GM20000 (cell line): ENCODE measurements at regions not wholly inside any gene's neighbourhood (a gene's known extent, or its start where the extent isn't known, plus 50 kb on each side); places are given as distances from the start of the nearest gene placed in this dataset.
"Not testable (repeated sequence)": the region's sequence is repeated elsewhere in the genome, so short reads cannot be mapped to it uniquely, and the experiment has no call there.

Source experiments
- DNase-seq: peaks from one replicate; pipeline ENCODE4 v3.0.0; 2012; ENCODE audit warnings: low spot score
- CTCF ChIP-seq: IDR thresholded peaks from 2 replicates; pipeline ENCODE4 v1.5.1; 2012; ENCODE audit warnings: mild to moderate bottlenecking, control low read depth; ENCODE audit errors: extremely low read depth, missing control alignments

- no peak for TF ChIP-seq CTCF
- no peak for DNase-seq
These were observed 133.2 kb downstream of the NPIPB5 start for GRCh38 chr16:22643886-22644285.

DNA sequence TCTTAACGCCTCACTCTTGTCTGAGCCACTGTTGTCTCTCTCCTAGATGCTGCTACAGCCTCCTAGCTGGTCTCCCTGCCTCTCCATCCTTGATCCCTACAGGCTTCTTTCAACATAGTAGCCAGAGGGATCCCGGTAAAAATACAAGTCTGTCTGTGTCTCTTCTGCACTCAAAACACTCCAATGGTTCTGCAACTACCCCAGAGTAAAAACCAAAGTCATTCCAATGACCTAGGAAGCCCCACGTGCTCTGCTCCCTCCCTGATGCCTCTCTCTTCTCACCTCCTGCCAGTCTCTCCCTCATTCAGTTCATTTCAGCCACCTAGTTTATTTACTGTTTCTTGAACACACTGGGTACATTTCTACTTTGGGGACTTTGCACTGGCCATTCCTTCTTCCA lies 135.2 kb downstream of the NPIPB5 start:
- TF ChIP-seq CTCF: no peak
- no peak for DNase-seq

GRCh38 chr16:22646948-22647556 lies 136.4 kb downstream of the NPIPB5 start:
- no peak for TF ChIP-seq CTCF
- no peak for DNase-seq

GRCh38 chr16:22648141-22648540 lies 137.4 kb downstream of the NPIPB5 start:
- no peak for DNase-seq
- TF ChIP-seq CTCF: no peak

GRCh38 chr16:22648941-22649340 lies 138.2 kb downstream of the NPIPB5 start:
- TF ChIP-seq CTCF: no peak
- DNase-seq: no peak

GRCh38 chr16:22651111-22651817 lies 140.6 kb downstream of the NPIPB5 start:
- not testable (repeated sequence) for DNase-seq

GRCh38 chr16:22652463-22652845 lies 141.8 kb downstream of the NPIPB5 start:
- no peak for TF ChIP-seq CTCF
- DNase-seq: no peak

- TF ChIP-seq CTCF: no peak
- no peak for DNase-seq
These were observed 143.2 kb downstream of the NPIPB5 start for GRCh38 chr16:22653876-22654275.

GRCh38 chr16:22656573-22656972 lies 145.9 kb downstream of the NPIPB5 start:
- not testable (repeated sequence) for DNase-seq
